ENCODE measurements at regions not wholly inside any gene's neighbourhood (a gene's known extent, or its start where the extent isn't known, plus 50 kb on each side); places are given as distances from the start of the nearest gene placed in this dataset.

GRCh38 chr9:99722877-99723276 lies 98.8 kb upstream of the NR4A3 start:
- no peak overlapping the region for H3K27ac ChIP-seq (ENCODE audit: low read depth, low read length)
- H3K36me3 ChIP-seq (ENCODE audit: control insufficient read depth in 1 of 2, insufficient read depth in 2 of 2, low read length in 2 of 2), result no peaks in the 10 kb centered on the region
- H3K4me1 ChIP-seq (ENCODE audit: control insufficient read depth in 1 of 2, insufficient read depth in 2 of 2, low read length in 2 of 2), result peaks cover 0 to 3% of the 10 kb centered on the region in 2 donors
- no peak overlapping the region for H3K9ac ChIP-seq (ENCODE audit: low read depth in 1 of 2, low read length in 2 of 2)
- H3K27me3 ChIP-seq (ENCODE audit: control insufficient read depth in 1 of 2, insufficient read depth in 2 of 2, low read length in 2 of 2), result no peaks in the 10 kb centered on the region
- H3K9me3 ChIP-seq (ENCODE audit: control insufficient read depth in 1 of 2, low read length in 2 of 2), result no peaks in the 10 kb centered on the region
- H3K4me3 ChIP-seq (ENCODE audit: low read depth in 1 of 2, low read length in 2 of 2), result no peak overlapping the region

DNA sequence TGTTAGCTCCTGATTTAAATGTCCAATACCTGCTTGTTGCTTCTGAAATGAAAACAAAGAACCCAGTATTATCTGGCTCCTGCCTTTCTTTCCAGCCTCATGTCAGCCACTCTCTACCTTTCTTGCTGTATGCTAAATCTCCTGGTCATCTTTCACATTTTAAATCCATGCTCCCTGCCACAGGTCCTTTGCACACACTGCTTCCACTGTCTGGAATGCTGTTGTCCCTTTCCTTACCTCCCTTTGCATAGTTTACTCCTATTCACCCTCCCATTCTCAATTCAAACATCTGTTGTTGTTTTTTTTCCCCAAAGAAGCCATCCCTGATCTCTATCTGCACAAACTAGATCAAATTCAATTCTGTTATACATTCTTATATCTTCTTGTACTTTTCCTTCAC lies 97.0 kb upstream of the NR4A3 start:
- H3K4me1 ChIP-seq (ENCODE audit: control insufficient read depth in 1 of 2, insufficient read depth in 2 of 2, low read length in 2 of 2), result peaks cover 0 to 3% of the 10 kb centered on the region in 2 donors
- H3K9ac ChIP-seq (ENCODE audit: low read depth in 1 of 2, low read length in 2 of 2), result no peak overlapping the region
- H3K36me3 ChIP-seq (ENCODE audit: control insufficient read depth in 1 of 2, insufficient read depth in 2 of 2, low read length in 2 of 2), result no peaks in the 10 kb centered on the region
- H3K27me3 ChIP-seq (ENCODE audit: control insufficient read depth in 1 of 2, insufficient read depth in 2 of 2, low read length in 2 of 2), result no peaks in the 10 kb centered on the region
- no peaks in the 10 kb centered on the region for H3K9me3 ChIP-seq (ENCODE audit: control insufficient read depth in 1 of 2, low read length in 2 of 2)
- no peak overlapping the region for H3K4me3 ChIP-seq (ENCODE audit: low read depth in 1 of 2, low read length in 2 of 2)
- H3K27ac ChIP-seq (ENCODE audit: low read depth, low read length), result no peak overlapping the region

DNA sequence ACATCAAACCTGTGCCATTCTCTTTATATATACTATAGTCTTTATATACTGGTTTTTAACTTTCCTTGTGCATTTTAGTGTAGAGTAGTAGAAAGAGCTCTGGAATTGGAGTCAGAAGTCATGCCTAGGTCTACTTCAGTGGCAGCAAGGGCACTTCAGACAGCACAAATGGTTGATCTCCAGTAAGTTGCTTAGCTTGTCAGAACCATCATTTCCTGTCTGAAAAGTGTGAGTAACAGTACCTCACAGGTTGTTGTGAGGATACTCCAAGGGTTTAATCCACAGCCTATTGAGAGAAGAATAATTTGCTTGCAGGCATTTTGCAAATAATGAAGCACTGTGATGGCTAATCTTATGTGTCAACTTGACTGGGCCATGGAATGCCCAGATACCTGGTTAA lies 95.8 kb upstream of the NR4A3 start:
- no peak overlapping the region for H3K4me3 ChIP-seq (ENCODE audit: low read depth in 1 of 2, low read length in 2 of 2)
- H3K36me3 ChIP-seq (ENCODE audit: control insufficient read depth in 1 of 2, insufficient read depth in 2 of 2, low read length in 2 of 2), result no peaks in the 10 kb centered on the region
- H3K27ac ChIP-seq (ENCODE audit: low read depth, low read length), result no peak overlapping the region
- no peaks in the 10 kb centered on the region for H3K4me1 ChIP-seq (ENCODE audit: control insufficient read depth in 1 of 2, insufficient read depth in 2 of 2, low read length in 2 of 2)
- H3K9me3 ChIP-seq (ENCODE audit: control insufficient read depth in 1 of 2, low read length in 2 of 2), result no peaks in the 10 kb centered on the region
- no peaks in the 10 kb centered on the region for H3K27me3 ChIP-seq (ENCODE audit: control insufficient read depth in 1 of 2, insufficient read depth in 2 of 2, low read length in 2 of 2)
- H3K9ac ChIP-seq (ENCODE audit: low read depth in 1 of 2, low read length in 2 of 2), result no peak overlapping the region

GRCh38 chr9:99726758-99727157 lies 94.9 kb upstream of the NR4A3 start:
- no peak overlapping the region for H3K9ac ChIP-seq (ENCODE audit: low read depth in 1 of 2, low read length in 2 of 2)
- H3K27me3 ChIP-seq (ENCODE audit: control insufficient read depth in 1 of 2, insufficient read depth in 2 of 2, low read length in 2 of 2), result no peaks in the 10 kb centered on the region
- no peaks in the 10 kb centered on the region for H3K36me3 ChIP-seq (ENCODE audit: control insufficient read depth in 1 of 2, insufficient read depth in 2 of 2, low read length in 2 of 2)
- H3K4me1 ChIP-seq (ENCODE audit: control insufficient read depth in 1 of 2, insufficient read depth in 2 of 2, low read length in 2 of 2), result no peaks in the 10 kb centered on the region
- H3K9me3 ChIP-seq (ENCODE audit: control insufficient read depth in 1 of 2, low read length in 2 of 2), result no peaks in the 10 kb centered on the region
- no peak overlapping the region for H3K4me3 ChIP-seq (ENCODE audit: low read depth in 1 of 2, low read length in 2 of 2)
- H3K27ac ChIP-seq (ENCODE audit: low read depth, low read length), result no peak overlapping the region

GRCh38 chr9:99730062-99730461 lies 91.6 kb upstream of the NR4A3 start:
- no peak overlapping the region for H3K4me3 ChIP-seq (ENCODE audit: low read depth in 1 of 2, low read length in 2 of 2)
- H3K9me3 ChIP-seq (ENCODE audit: control insufficient read depth in 1 of 2, low read length in 2 of 2), result no peaks in the 10 kb centered on the region
- H3K36me3 ChIP-seq (ENCODE audit: control insufficient read depth in 1 of 2, insufficient read depth in 2 of 2, low read length in 2 of 2), result no peaks in the 10 kb centered on the region
- H3K27ac ChIP-seq (ENCODE audit: low read depth, low read length), result no peak overlapping the region
- H3K9ac ChIP-seq (ENCODE audit: low read depth in 1 of 2, low read length in 2 of 2), result no peak overlapping the region
- no peaks in the 10 kb centered on the region for H3K4me1 ChIP-seq (ENCODE audit: control insufficient read depth in 1 of 2, insufficient read depth in 2 of 2, low read length in 2 of 2)
- H3K27me3 ChIP-seq (ENCODE audit: control insufficient read depth in 1 of 2, insufficient read depth in 2 of 2, low read length in 2 of 2), result no peaks in the 10 kb centered on the region

GRCh38 chr9:99731950-99732349 lies 89.7 kb upstream of the NR4A3 start:
- Histone ChIP-seq H3K9ac (ENCODE audit: low read depth in 1 of 2, low read length in 2 of 2) (no peak overlapping the region), H3K4me3 (ENCODE audit: low read depth in 1 of 2, low read length in 2 of 2) (no peak overlapping the region), H3K9me3 (ENCODE audit: control insufficient read depth in 1 of 2, low read length in 2 of 2) (no peaks in the 10 kb centered on the region), H3K4me1 (ENCODE audit: control insufficient read depth in 1 of 2, insufficient read depth in 2 of 2, low read length in 2 of 2) (no peaks in the 10 kb centered on the region), H3K36me3 (ENCODE audit: control insufficient read depth in 1 of 2, insufficient read depth in 2 of 2, low read length in 2 of 2) (no peaks in the 10 kb centered on the region), H3K27ac (ENCODE audit: low read depth, low read length) (no peak overlapping the region), H3K27me3 (ENCODE audit: control insufficient read depth in 1 of 2, insufficient read depth in 2 of 2, low read length in 2 of 2) (no peaks in the 10 kb centered on the region)

- no peaks in the 10 kb centered on the region for H3K27me3 ChIP-seq (ENCODE audit: control insufficient read depth in 1 of 2, insufficient read depth in 2 of 2, low read length in 2 of 2)
- no peak overlapping the region for H3K4me3 ChIP-seq (ENCODE audit: low read depth in 1 of 2, low read length in 2 of 2)
- no peaks in the 10 kb centered on the region for H3K9me3 ChIP-seq (ENCODE audit: control insufficient read depth in 1 of 2, low read length in 2 of 2)
- H3K27ac ChIP-seq (ENCODE audit: low read depth, low read length), result no peak overlapping the region
- no peaks in the 10 kb centered on the region for H3K4me1 ChIP-seq (ENCODE audit: control insufficient read depth in 1 of 2, insufficient read depth in 2 of 2, low read length in 2 of 2)
- H3K9ac ChIP-seq (ENCODE audit: low read depth in 1 of 2, low read length in 2 of 2), result no peak overlapping the region
- no peaks in the 10 kb centered on the region for H3K36me3 ChIP-seq (ENCODE audit: control insufficient read depth in 1 of 2, insufficient read depth in 2 of 2, low read length in 2 of 2)
Measured at GRCh38 chr9:99732715-99733114, 89.0 kb upstream of the NR4A3 start.

DNA sequence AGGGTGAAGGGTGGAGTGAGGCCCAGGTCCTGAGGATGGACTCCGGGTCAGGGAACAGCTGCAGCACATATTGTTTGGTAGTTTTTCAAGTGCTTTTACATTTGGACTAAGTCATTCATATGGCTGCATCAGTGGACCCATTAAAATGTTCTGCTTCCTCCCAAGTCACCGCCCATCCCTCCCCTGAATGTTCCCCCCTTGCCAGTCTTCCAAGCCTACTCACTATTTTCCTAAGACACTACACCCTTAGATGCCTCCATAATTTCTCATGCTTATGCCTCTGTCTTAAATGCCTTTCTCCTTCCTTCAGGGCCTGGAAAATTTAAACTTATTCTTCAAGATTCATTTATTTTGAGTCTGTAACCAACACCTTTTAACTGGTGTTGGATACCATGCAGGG lies 86.6 kb upstream of the NR4A3 start:
- Histone ChIP-seq H3K27me3 (ENCODE audit: control insufficient read depth in 1 of 2, insufficient read depth in 2 of 2, low read length in 2 of 2) (no peaks in the 10 kb centered on the region), H3K9me3 (ENCODE audit: control insufficient read depth in 1 of 2, low read length in 2 of 2) (no peaks in the 10 kb centered on the region), H3K9ac (ENCODE audit: low read depth in 1 of 2, low read length in 2 of 2) (no peak overlapping the region), H3K36me3 (ENCODE audit: control insufficient read depth in 1 of 2, insufficient read depth in 2 of 2, low read length in 2 of 2) (no peaks in the 10 kb centered on the region), H3K4me3 (ENCODE audit: low read depth in 1 of 2, low read length in 2 of 2) (no peak overlapping the region), H3K4me1 (ENCODE audit: control insufficient read depth in 1 of 2, insufficient read depth in 2 of 2, low read length in 2 of 2) (no peaks in the 10 kb centered on the region), H3K27ac (ENCODE audit: low read depth, low read length) (no peak overlapping the region)

DNA sequence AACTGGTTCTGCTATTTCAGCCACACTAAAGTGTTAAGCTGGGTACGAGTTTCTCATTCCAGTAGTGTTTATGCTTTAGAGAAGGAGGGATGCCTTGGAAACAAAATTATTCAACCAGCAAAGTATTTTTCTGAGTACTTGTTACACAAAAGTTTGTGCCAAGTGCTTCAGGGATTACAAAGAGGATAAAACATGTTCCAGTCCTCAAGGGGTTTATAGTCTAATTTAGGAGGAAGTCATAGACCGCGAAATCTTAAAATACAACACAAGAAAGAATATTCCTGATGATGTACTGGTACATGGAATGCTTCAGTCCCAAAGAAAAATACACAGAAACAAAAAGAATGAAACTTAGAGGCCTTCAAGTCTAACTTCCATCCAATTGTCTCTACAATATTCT lies 85.4 kb upstream of the NR4A3 start:
- no peak overlapping the region for H3K4me3 ChIP-seq (ENCODE audit: low read depth in 1 of 2, low read length in 2 of 2)
- no peak overlapping the region for H3K9ac ChIP-seq (ENCODE audit: low read depth in 1 of 2, low read length in 2 of 2)
- no peaks in the 10 kb centered on the region for H3K36me3 ChIP-seq (ENCODE audit: control insufficient read depth in 1 of 2, insufficient read depth in 2 of 2, low read length in 2 of 2)
- no peaks in the 10 kb centered on the region for H3K4me1 ChIP-seq (ENCODE audit: control insufficient read depth in 1 of 2, insufficient read depth in 2 of 2, low read length in 2 of 2)
- H3K27me3 ChIP-seq (ENCODE audit: control insufficient read depth in 1 of 2, insufficient read depth in 2 of 2, low read length in 2 of 2), result no peaks in the 10 kb centered on the region
- H3K27ac ChIP-seq (ENCODE audit: low read depth, low read length), result no peak overlapping the region
- no peaks in the 10 kb centered on the region for H3K9me3 ChIP-seq (ENCODE audit: control insufficient read depth in 1 of 2, low read length in 2 of 2)

GRCh38 chr9:99737649-99738048 lies 84.0 kb upstream of the NR4A3 start:
- Histone ChIP-seq H3K27ac (ENCODE audit: low read depth, low read length) (no peak overlapping the region), H3K27me3 (ENCODE audit: control insufficient read depth in 1 of 2, insufficient read depth in 2 of 2, low read length in 2 of 2) (no peaks in the 10 kb centered on the region), H3K4me1 (ENCODE audit: control insufficient read depth in 1 of 2, insufficient read depth in 2 of 2, low read length in 2 of 2) (no peaks in the 10 kb centered on the region), H3K9me3 (ENCODE audit: control insufficient read depth in 1 of 2, low read length in 2 of 2) (no peaks in the 10 kb centered on the region), H3K4me3 (ENCODE audit: low read depth in 1 of 2, low read length in 2 of 2) (no peak overlapping the region), H3K36me3 (ENCODE audit: control insufficient read depth in 1 of 2, insufficient read depth in 2 of 2, low read length in 2 of 2) (no peaks in the 10 kb centered on the region), H3K9ac (ENCODE audit: low read depth in 1 of 2, low read length in 2 of 2) (no peak overlapping the region)

DNA sequence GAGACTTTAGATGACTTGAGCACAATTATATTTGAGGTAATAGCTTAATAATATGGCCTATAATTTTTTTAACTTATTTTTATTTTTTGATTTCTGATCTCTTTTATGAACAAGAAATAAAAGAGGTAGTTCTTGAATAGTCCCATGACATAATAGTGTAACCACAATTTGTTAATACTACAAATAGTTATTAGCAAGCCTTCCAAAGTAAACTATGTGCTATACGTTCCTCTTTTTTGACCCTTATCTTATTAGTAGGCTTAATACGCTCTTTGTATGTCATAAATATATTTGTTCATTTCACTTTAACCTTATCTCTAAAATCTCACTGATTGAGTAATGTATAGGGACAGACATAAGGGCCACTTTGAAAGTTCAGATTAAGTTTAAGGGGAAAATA lies 78.7 kb upstream of the NR4A3 start:
- Histone ChIP-seq H3K9me3 (ENCODE audit: control insufficient read depth in 1 of 2, low read length in 2 of 2) (no peaks in the 10 kb centered on the region), H3K27ac (ENCODE audit: low read depth, low read length) (no peak overlapping the region), H3K4me3 (ENCODE audit: low read depth in 1 of 2, low read length in 2 of 2) (no peak overlapping the region), H3K27me3 (ENCODE audit: control insufficient read depth in 1 of 2, insufficient read depth in 2 of 2, low read length in 2 of 2) (no peaks in the 10 kb centered on the region), H3K9ac (ENCODE audit: low read depth in 1 of 2, low read length in 2 of 2) (no peak overlapping the region), H3K36me3 (ENCODE audit: control insufficient read depth in 1 of 2, insufficient read depth in 2 of 2, low read length in 2 of 2) (no peaks in the 10 kb centered on the region), H3K4me1 (ENCODE audit: control insufficient read depth in 1 of 2, insufficient read depth in 2 of 2, low read length in 2 of 2) (no peaks in the 10 kb centered on the region)

All from duodenal mucosa (tissue), 2 donors.